ENCODE measurements at regions not wholly inside any gene's neighbourhood (a gene's known extent, or its start where the extent isn't known, plus 50 kb on each side); places are given as distances from the start of the nearest gene placed in this dataset.

DNA sequence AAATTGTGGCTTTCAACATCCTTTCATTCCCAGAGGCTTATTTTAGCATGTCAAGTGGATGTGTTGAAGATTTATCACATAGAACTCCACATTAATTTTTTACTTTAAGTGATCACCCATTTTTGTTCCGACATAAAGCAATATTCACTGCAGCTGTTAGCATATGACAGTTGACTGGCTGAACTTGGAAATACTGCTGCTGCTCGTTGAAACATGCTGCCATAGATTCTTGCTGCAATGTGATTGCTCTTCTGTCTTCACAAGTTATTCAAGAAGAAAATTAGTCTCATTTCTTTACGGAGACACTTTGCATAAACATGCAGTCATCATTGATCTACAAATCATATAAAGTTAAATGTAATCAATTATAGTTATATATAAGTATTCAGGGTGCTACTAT, 248.4 kb downstream of the SAMD5 start:
- intact Hi-C loops (cut with micrococcal nuclease): no loop called here
- Histone ChIP-seq H3K4me3 (replicated peaks in 1 of 2; ENCODE audit: low read depth in 1 of 2, low read length in 2 of 2) (no peak overlapping the region), H3K9me2 (ENCODE audit: insufficient read depth) (no peaks in the 10 kb centered on the region), H3K27ac (ENCODE audit: low read depth, low read length) (no peak overlapping the region), H3K27me3 (ENCODE audit: insufficient read depth, low read length) (no peaks in the 10 kb centered on the region), H4K20me1 (ENCODE audit: insufficient read depth) (no peaks in the 10 kb centered on the region), H3K9me3 (ENCODE audit: control insufficient read depth in 1 of 2, insufficient read depth in 1 of 2, low read depth in 1 of 2, low read length in 2 of 2) (no peaks in the 10 kb centered on the region), H3K36me3 (ENCODE audit: control insufficient read depth in 1 of 2, insufficient read depth in 2 of 2, low read length in 2 of 2) (no peaks in the 10 kb centered on the region), H3K9ac (ENCODE audit: low read length) (no peak overlapping the region), H3K4me1 (ENCODE audit: control insufficient read depth in 1 of 2, insufficient read depth in 2 of 2, low read length in 2 of 2) (peaks cover 0 to 7% of the 10 kb centered on the region in 2 experiments; a peak in 1 of 4 replicates), H3K79me2 (ENCODE audit: insufficient read depth, low read length) (no peaks in the 10 kb centered on the region), H3K4me2 (ENCODE audit: low read length) (no peak overlapping the region), H2AFZ (ENCODE audit: low read depth, low read length, poor library complexity, severe bottlenecking) (no peak overlapping the region)
- no TSS peak for BruUV-seq (replicated peaks)
- POLR2A ChIA-PET: no interaction called here
- CTCF ChIA-PET: no interaction called here
- DNase-seq (ENCODE audit: low read depth, low spot score): no peak
- TF ChIP-seq SRF (IDR thresholded peaks at IDR 0.05; ENCODE audit: low read depth): no peak
- no peak for TF ChIP-seq ATF3 (IDR thresholded peaks at IDR 0.05)
- no peak for TF ChIP-seq SIN3A (IDR thresholded peaks at IDR 0.05; ENCODE audit: low read depth)
- no peak for TF ChIP-seq ZBTB33 (IDR thresholded peaks at IDR 0.05; ENCODE audit: extremely low read depth, insufficient replicate concordance, low read length)
- TF ChIP-seq SP1 (IDR thresholded peaks at IDR 0.05; ENCODE audit: low read depth): no peak
- no peak for TF ChIP-seq RAD21 (IDR thresholded peaks at IDR 0.05; ENCODE audit: low read depth)
- TF ChIP-seq CBX3 (IDR thresholded peaks at IDR 0.05; ENCODE audit: low read depth): no peak
- TF ChIP-seq EZH2phosphoT487 (IDR thresholded peaks at IDR 0.05; ENCODE audit: borderline replicate concordance): no peak
- no peak for TF ChIP-seq EGR1 (IDR thresholded peaks at IDR 0.05; ENCODE audit: low read depth)
- no peak for TF ChIP-seq CTCF (IDR thresholded peaks at IDR 0.05 in 2 of 3, conservative IDR thresholded peaks at IDR 0.05 in 1 of 3; ENCODE audit: borderline replicate concordance in 1 of 3, insufficient read depth in 1 of 3, low read depth in 2 of 3, low read length in 2 of 3)
- no peak for TF ChIP-seq EZH2 (IDR thresholded peaks at IDR 0.05)
- no peak for TF ChIP-seq ZNF274 (IDR thresholded peaks at IDR 0.05; ENCODE audit: low read depth, low read length)
- no peak for TF ChIP-seq CEBPB (IDR thresholded peaks at IDR 0.05; ENCODE audit: low read depth)
- no peak for TF ChIP-seq REST (IDR thresholded peaks at IDR 0.05; ENCODE audit: low read depth)
- TF ChIP-seq TCF7L2 (IDR thresholded peaks at IDR 0.05; ENCODE audit: borderline replicate concordance, extremely low read depth, insufficient read depth, insufficient read length): no peak
- no peak for TF ChIP-seq POLR2AphosphoS5 (IDR thresholded peaks at IDR 0.05; ENCODE audit: low read depth, low read length)
- no peak for TF ChIP-seq FOSL1 (IDR thresholded peaks at IDR 0.05; ENCODE audit: low read depth)
- TF ChIP-seq POLR2A (IDR thresholded peaks at IDR 0.05; ENCODE audit: borderline replicate concordance, extremely low read depth, insufficient read depth, insufficient read length): no peak
- no peak for ATAC-seq
- RAD21 ChIA-PET (ENCODE audit: low non-redundant PET in 1 of 2, low total read pairs in 2 of 2, uncharacterized antibody in 2 of 2, unreplicated experiment in 2 of 2): no interaction called here
